H1 (cell line): ENCODE measurements at regions not wholly inside any gene's neighbourhood (a gene's known extent, or its start where the extent isn't known, plus 50 kb on each side); places are given as distances from the start of the nearest gene placed in this dataset.

Experiments
- CTCF ChIA-PET: fragments of 300-600 bp; sonication (Branson Sonifier 250); formaldehyde crosslinking; loops from one replicate; lab custom pipeline; 2021; ENCODE audit not compliant: partially characterized antibody; lab: Charles Lee
- POLR2A ChIA-PET: fragments of 300-600 bp; sonication (Branson Sonifier 250); formaldehyde crosslinking; loops from one replicate; lab custom pipeline; 2021; ENCODE audit warnings: inconsistent platforms; ENCODE audit not compliant: partially characterized antibody; lab: Charles Lee
- DNase-seq, 2 experiments: peaks; one replicate each; pipeline versions ENCODE4 v3.0.0 to v3.0.0-alpha.2; 2010 to 2022; ENCODE audit warnings: low spot score in 2 of 2, low read depth in 1 of 2, mixed read lengths in 1 of 2
- FAIRE-seq: peaks from 2 replicates; lab custom pipeline; 2011; peaks lifted over from hg19 to GRCh38; lab: Jason Lieb, UNC
- H2AFZ ChIP-seq: 2 replicates; pipeline ENCODE4 v1.8.1; 2012; ENCODE audit warnings: low read length, inconsistent platforms
- H2AK5ac ChIP-seq: 2 replicates; pipeline ENCODE4 v1.6.1; 2013; ENCODE audit warnings: low read depth, low read length
- H2BK120ac ChIP-seq: replicated peaks from 2 replicates; pipeline ENCODE3; 2013; ENCODE audit warnings: low read depth, low read length, inconsistent platforms
- H2BK12ac ChIP-seq: 2 replicates; pipeline ENCODE4 v1.6.1; 2013; ENCODE audit warnings: low read depth, low read length
- H2BK15ac ChIP-seq: 2 replicates; pipeline ENCODE4 v1.6.1; 2013; ENCODE audit warnings: low read length
- H2BK20ac ChIP-seq: 2 replicates; pipeline ENCODE4 v1.6.1; 2013; ENCODE audit warnings: low read length
- H2BK5ac ChIP-seq: 2 replicates; pipeline ENCODE4 v1.6.1; 2013; ENCODE audit warnings: low read depth, low read length
- H3K14ac ChIP-seq: 2 replicates; pipeline ENCODE4 v1.6.1; 2013; ENCODE audit warnings: inconsistent platforms; ENCODE audit not compliant: insufficient read length
- H3K18ac ChIP-seq: 2 replicates; pipeline ENCODE4 v1.6.1; 2013; ENCODE audit warnings: low read length; ENCODE audit errors: extremely low read depth
- H3K23ac ChIP-seq: 2 replicates; pipeline ENCODE4 v1.6.1; 2013; ENCODE audit warnings: inconsistent platforms; ENCODE audit not compliant: insufficient read length
- H3K23me2 ChIP-seq: 2 replicates; pipeline ENCODE4 v1.6.1; 2013; ENCODE audit warnings: low read depth, low read length
- H3K27ac ChIP-seq: 2 replicates; pipeline ENCODE4 v1.6.1; 2011; ENCODE audit warnings: low read depth, low read length, inconsistent platforms
- H3K27me3 ChIP-seq, 4 experiments: replicated peaks in 1 of 4; 1 replicate in 1 of 4; 2 replicates in 3 of 4; pipeline versions ENCODE4 v1.6.1 to v1.8.1; 2011 to 2013; ENCODE audit warnings: low read length in 3 of 4, mild to moderate bottlenecking in 3 of 4, inconsistent platforms in 2 of 4, mixed read lengths in 2 of 4, moderate library complexity in 1 of 4; ENCODE audit not compliant: control insufficient read depth in 3 of 4, insufficient read depth in 3 of 4; ENCODE audit errors: extremely low read depth in 1 of 4
- H3K36me3 ChIP-seq, 4 experiments: 2 replicates each; pipeline versions ENCODE4 v1.6.1 to v1.8.1; 2011 to 2013; ENCODE audit warnings: mild to moderate bottlenecking in 4 of 4, low read length in 3 of 4, moderate library complexity in 2 of 4, control low read depth in 1 of 4, inconsistent platforms in 1 of 4; ENCODE audit not compliant: insufficient read depth in 4 of 4, control insufficient read depth in 2 of 4
- H3K4ac ChIP-seq: replicated peaks from 2 replicates; pipeline ENCODE3; 2013; ENCODE audit warnings: low read length, low read depth, mixed read lengths, inconsistent platforms; ENCODE audit not compliant: insufficient read length
- H3K4me1 ChIP-seq, 4 experiments: replicated peaks in 1 of 4; 1 replicate in 1 of 4; 2 replicates in 3 of 4; pipeline versions ENCODE4 v1.6.1 to v1.8.1; 2011 to 2013; ENCODE audit warnings: low read length in 3 of 4, inconsistent platforms in 2 of 4, mixed read lengths in 1 of 4; ENCODE audit not compliant: insufficient read depth in 4 of 4, control insufficient read depth in 3 of 4
- H3K4me2 ChIP-seq, 2 experiments: 2 replicates each; pipeline versions ENCODE4 v1.6.1 to v1.8.1; 2011 to 2013; ENCODE audit warnings: low read depth in 2 of 2, low read length in 2 of 2, control low read depth in 1 of 2, inconsistent platforms in 1 of 2, mild to moderate bottlenecking in 1 of 2; ENCODE audit not compliant: insufficient read depth in 1 of 2
- H3K4me3 ChIP-seq, 4 experiments: fragments of 200-600, 300-600 bp in 1 of 4; sonication (generic), shearing (Covaris generic), sonication (Bioruptor Twin) in 1 of 4; 2 replicates each; pipeline versions ENCODE4 v1.5.1 to v1.8.1; 2011 to 2016; ENCODE audit warnings: low read length in 4 of 4, low read depth in 3 of 4, control low read depth in 2 of 4, inconsistent platforms in 2 of 4, mild to moderate bottlenecking in 2 of 4, mixed read lengths in 1 of 4, moderate library complexity in 1 of 4; ENCODE audit not compliant: insufficient read depth in 2 of 4; ENCODE audit errors: extremely low read depth in 1 of 4
- H3K56ac ChIP-seq: replicated peaks from 2 replicates; pipeline ENCODE3; 2013; ENCODE audit warnings: low read depth, mild to moderate bottlenecking, mixed read lengths, low read length, inconsistent platforms; ENCODE audit not compliant: insufficient read length
- H3K79me1 ChIP-seq: 2 replicates; pipeline ENCODE4 v1.6.1; 2013; ENCODE audit warnings: low read depth, low read length, control low read depth
- H3K79me2 ChIP-seq, 2 experiments: 2 replicates each; pipeline versions ENCODE4 v1.6.1 to v1.8.1; 2012 to 2013; ENCODE audit warnings: low read length in 2 of 2, mild to moderate bottlenecking in 2 of 2, inconsistent platforms in 1 of 2; ENCODE audit not compliant: insufficient read depth in 2 of 2, control insufficient read depth in 1 of 2
- H3K9ac ChIP-seq, 4 experiments: replicated peaks in 1 of 4; 1 replicate in 1 of 4; 2 replicates in 3 of 4; pipeline versions ENCODE4 v1.6.1 to v1.8.1; 2011 to 2013; ENCODE audit warnings: low read depth in 3 of 4, low read length in 3 of 4, control low read depth in 2 of 4, mild to moderate bottlenecking in 2 of 4, moderate library complexity in 2 of 4, inconsistent platforms in 1 of 4; ENCODE audit errors: extremely low read depth in 1 of 4
- H3K9me3 ChIP-seq, 2 experiments: 2 replicates each; pipeline versions ENCODE4 v1.6.1 to v1.8.1; 2012 to 2013; ENCODE audit warnings: mild to moderate bottlenecking in 2 of 2, moderate library complexity in 2 of 2, control low read depth in 1 of 2, inconsistent platforms in 1 of 2, low read depth in 1 of 2, low read length in 1 of 2, mixed read lengths in 1 of 2; ENCODE audit not compliant: insufficient read depth in 2 of 2
- H4K20me1 ChIP-seq, 2 experiments: replicated peaks in 1 of 2; 2 replicates each; pipeline versions ENCODE3 to v1.8.1; 2011 to 2013; ENCODE audit warnings: inconsistent platforms in 2 of 2, low read length in 2 of 2, mild to moderate bottlenecking in 1 of 2; ENCODE audit not compliant: insufficient read depth in 2 of 2, control insufficient read depth in 1 of 2
- H4K5ac ChIP-seq: 2 replicates; pipeline ENCODE4 v1.6.1; 2013; ENCODE audit warnings: low read length, low read depth, mixed read lengths, inconsistent platforms; ENCODE audit not compliant: insufficient read length
- H4K8ac ChIP-seq: 2 replicates; pipeline ENCODE4 v1.8.0; 2013; ENCODE audit warnings: mild to moderate bottlenecking, moderate library complexity, low read length, inconsistent platforms; ENCODE audit not compliant: insufficient read depth; ENCODE audit errors: extremely low read depth
- H4K91ac ChIP-seq: replicated peaks from 2 replicates; pipeline ENCODE3; 2013; ENCODE audit warnings: low read length, mixed read lengths, inconsistent platforms; ENCODE audit not compliant: insufficient read length
- TAF1 ChIP-seq: IDR thresholded peaks from 2 replicates; pipeline ENCODE4 v1.6.1; 2011; ENCODE audit warnings: mild to moderate bottlenecking, low read depth, low read length
- WGBS, 2 experiments: shearing (Covaris generic) in 1 of 2; methylation state at CpG; one replicate each; pipeline versions ENCODE4 v1.1.6 to v1.1.7; 2013 to 2015; ENCODE audit warnings: low lambda C conversion rate in 2 of 2, mixed read lengths in 2 of 2, inconsistent platforms in 1 of 2, low coverage in 1 of 2, missing lambda C conversion rate in 1 of 2; ENCODE audit not compliant: insufficient replicate concordance in 2 of 2, insufficient coverage in 1 of 2, insufficient read length in 1 of 2; ENCODE audit errors: extremely low coverage in 1 of 2, missing lambda C conversion rate in 1 of 2; 5-methylcytosine and 5-hydroxymethylcytosine counted together

DNA sequence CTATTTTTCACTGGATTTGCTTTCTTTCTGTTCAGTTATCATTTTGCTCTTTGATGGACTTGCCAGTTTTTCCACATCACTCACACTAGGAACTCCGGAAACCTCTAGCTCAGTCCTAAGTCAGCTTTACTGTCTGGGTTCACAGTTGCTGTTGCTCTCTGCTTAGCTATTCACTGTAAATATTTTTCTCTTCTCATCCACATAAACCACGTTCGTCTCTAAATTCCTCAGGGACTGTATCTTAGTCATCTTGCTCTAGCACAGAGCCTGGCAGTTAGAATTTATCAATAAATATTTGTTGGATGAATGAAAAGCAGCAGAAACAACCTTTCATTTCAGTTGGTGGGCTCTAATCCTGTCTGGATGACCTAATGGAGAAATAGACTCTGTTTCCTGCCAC, 119.4 kb upstream of the DMD start:
- Histone ChIP-seq H2BK12ac (no peak overlapping the region), H2AK5ac (no peak overlapping the region), H2BK15ac (no peak overlapping the region), H4K5ac (no peak overlapping the region), H3K14ac (no peak overlapping the region), H4K20me1 (no peaks in the 10 kb centered on the region), H3K9ac (no peak overlapping the region), H3K18ac (no peak overlapping the region), H3K36me3 (no peaks in the 10 kb centered on the region), H3K23ac (no peak overlapping the region), H3K56ac (no peak overlapping the region), H3K23me2 (no peaks in the 10 kb centered on the region), H3K27ac (no peak overlapping the region), H2AFZ (no peak overlapping the region), H2BK120ac (no peak overlapping the region), H3K27me3 (no peaks in the 10 kb centered on the region), H3K4me2 (no peak overlapping the region), H3K79me2 (no peaks in the 10 kb centered on the region), H4K91ac (no peak overlapping the region), H3K4me3 (no peak overlapping the region), H4K8ac (no peak overlapping the region), H3K79me1 (no peaks in the 10 kb centered on the region), H3K9me3 (no peaks in the 10 kb centered on the region), H2BK20ac (no peak overlapping the region), H3K4ac (no peak overlapping the region), H2BK5ac (no peak overlapping the region), H3K4me1 (no peaks in the 10 kb centered on the region)
- WGBS, 2 experiments = 82% methylated on average over 3 of the region's 3 CpGs; no CpG with 5 or more reads in 1 of the 2 experiments
- FAIRE-seq (no peak), DNase-seq (no peak)
- CTCF ChIA-PET = interaction anchor here (0.7 to 0.9 kb wide), 2 partner anchors 9 to 36 kb away, joined by 3 read pairs; no protein-coding TSS in a partner anchor
- no peak for TF ChIP-seq TAF1
- POLR2A ChIA-PET = no interaction called here
